DND-41 (cell line): ENCODE measurements at regions not wholly inside any gene's neighbourhood (a gene's known extent, or its start where the extent isn't known, plus 50 kb on each side); places are given as distances from the start of the nearest gene placed in this dataset.

ENCODE experiments used
- ATAC-seq: fragments of 200-7000 bp; cut with Tn5 transposase; 3 replicates; pipeline ENCODE4 v1.9.1; 2021; ENCODE audit warnings: low read depth; ENCODE audit not compliant: insufficient read depth
- DNase-seq: peaks from one replicate; pipeline ENCODE4 v3.0.0-alpha.2; 2020
- H2AFZ ChIP-seq: 2 replicates; pipeline ENCODE4 v1.6.0; 2012; ENCODE audit warnings: low read depth, low read length
- H3K27ac ChIP-seq: 2 replicates; pipeline ENCODE4 v1.5.1; 2012; ENCODE audit warnings: low read length, inconsistent platforms
- H3K27me3 ChIP-seq: fragments of 200-600 bp; sonication (generic); 2 replicates; pipeline ENCODE4 v1.6.0; 2012; ENCODE audit warnings: low read length, mild to moderate bottlenecking, inconsistent platforms; ENCODE audit not compliant: insufficient read depth, poor library complexity
- H3K36me3 ChIP-seq: 2 replicates; pipeline ENCODE4 v1.5.1; 2012; ENCODE audit warnings: low read length, inconsistent platforms; ENCODE audit not compliant: insufficient read depth
- H3K4me1 ChIP-seq: 2 replicates; pipeline ENCODE4 v1.5.1; 2012; ENCODE audit warnings: mild to moderate bottlenecking, low read length; ENCODE audit not compliant: insufficient read depth
- H3K4me2 ChIP-seq: 2 replicates; pipeline ENCODE4 v1.6.0; 2012; ENCODE audit warnings: mild to moderate bottlenecking, moderate library complexity, low read length, inconsistent platforms; ENCODE audit not compliant: insufficient read depth
- H3K4me3 ChIP-seq, 2 experiments: fragments of 200-600 bp in 1 of 2; shearing (Covaris generic) in 1 of 2; 2 replicates each; pipeline ENCODE4 v1.5.1; 2012 to 2016; ENCODE audit warnings: inconsistent platforms in 2 of 2, low read length in 2 of 2, mild to moderate bottlenecking in 2 of 2, low read depth in 1 of 2, moderate library complexity in 1 of 2
- H3K79me2 ChIP-seq: 2 replicates; pipeline ENCODE4 v1.6.0; 2012; ENCODE audit warnings: low read length, inconsistent platforms; ENCODE audit not compliant: insufficient read depth
- H3K9ac ChIP-seq: 2 replicates; pipeline ENCODE4 v1.6.0; 2012; ENCODE audit warnings: low read depth, mild to moderate bottlenecking, inconsistent platforms, low read length, moderate library complexity
- H3K9me3 ChIP-seq: 2 replicates; pipeline ENCODE4 v1.5.1; 2012; ENCODE audit warnings: low read length, moderate library complexity, mild to moderate bottlenecking, inconsistent platforms; ENCODE audit not compliant: insufficient read depth, severe bottlenecking
- H4K20me1 ChIP-seq: 2 replicates; pipeline ENCODE4 v1.6.0; 2012; ENCODE audit warnings: low read length; ENCODE audit not compliant: insufficient read depth
- EZH2 ChIP-seq: IDR thresholded peaks from 3 replicates; pipeline ENCODE4 v1.6.1; 2012; ENCODE audit warnings: borderline replicate concordance, low read depth, mild to moderate bottlenecking, moderate library complexity, low read length, inconsistent platforms; ENCODE audit not compliant: severe bottlenecking
- TF ChIP-seq, protein P1 (sequence below): IDR thresholded peaks from 2 replicates; pipeline ENCODE4 v1.5.1; 2012; ENCODE audit warnings: borderline replicate concordance, low read length, moderate library complexity, mild to moderate bottlenecking; ENCODE audit not compliant: poor library complexity, severe bottlenecking; ENCODE audit errors: extremely low read depth

DNA sequence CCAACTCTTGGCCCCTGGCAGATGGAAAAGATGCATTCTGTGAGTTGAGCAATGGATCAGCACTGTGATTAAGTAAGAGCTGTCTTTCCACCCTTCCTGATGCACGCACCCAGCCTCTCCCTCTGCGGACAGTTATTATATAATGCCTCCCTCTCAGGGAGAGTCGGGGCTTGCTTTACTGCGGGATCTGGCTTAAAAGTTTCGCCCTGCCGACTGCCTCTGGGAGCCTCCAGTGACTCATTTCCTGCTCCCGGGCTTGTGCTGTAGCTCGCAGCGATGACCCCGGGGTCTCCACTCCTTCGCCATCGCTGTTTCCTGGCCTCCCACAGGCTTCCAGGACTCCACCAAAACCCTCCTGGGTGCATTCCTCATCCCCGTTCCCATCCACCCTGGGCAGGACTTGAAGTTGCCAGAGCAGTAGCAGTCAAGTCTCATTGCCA lies 107.4 kb upstream of the SLC7A1 start:
- H2AFZ ChIP-seq: no peak overlapping the region
- no peak for DNase-seq
- H3K4me2 ChIP-seq: no peak overlapping the region

GRCh38 chr13:29698106-29698505 lies 102.6 kb upstream of the SLC7A1 start:
- no peak for DNase-seq
- no peak overlapping the region for H3K27ac ChIP-seq
- H3K27me3 ChIP-seq: peaks cover 23% of the 10 kb centered on the region
- H4K20me1 ChIP-seq: no peaks in the 10 kb centered on the region
- ATAC-seq: no peak
- H3K36me3 ChIP-seq: no peaks in the 10 kb centered on the region
- H2AFZ ChIP-seq: no peak overlapping the region
- H3K4me2 ChIP-seq: no peak overlapping the region
- H3K9me3 ChIP-seq: no peaks in the 10 kb centered on the region
- no peak overlapping the region for H3K9ac ChIP-seq
- H3K4me1 ChIP-seq: no peaks in the 10 kb centered on the region
- no peaks in the 10 kb centered on the region for H3K79me2 ChIP-seq
- TF ChIP-seq, protein P1, sequence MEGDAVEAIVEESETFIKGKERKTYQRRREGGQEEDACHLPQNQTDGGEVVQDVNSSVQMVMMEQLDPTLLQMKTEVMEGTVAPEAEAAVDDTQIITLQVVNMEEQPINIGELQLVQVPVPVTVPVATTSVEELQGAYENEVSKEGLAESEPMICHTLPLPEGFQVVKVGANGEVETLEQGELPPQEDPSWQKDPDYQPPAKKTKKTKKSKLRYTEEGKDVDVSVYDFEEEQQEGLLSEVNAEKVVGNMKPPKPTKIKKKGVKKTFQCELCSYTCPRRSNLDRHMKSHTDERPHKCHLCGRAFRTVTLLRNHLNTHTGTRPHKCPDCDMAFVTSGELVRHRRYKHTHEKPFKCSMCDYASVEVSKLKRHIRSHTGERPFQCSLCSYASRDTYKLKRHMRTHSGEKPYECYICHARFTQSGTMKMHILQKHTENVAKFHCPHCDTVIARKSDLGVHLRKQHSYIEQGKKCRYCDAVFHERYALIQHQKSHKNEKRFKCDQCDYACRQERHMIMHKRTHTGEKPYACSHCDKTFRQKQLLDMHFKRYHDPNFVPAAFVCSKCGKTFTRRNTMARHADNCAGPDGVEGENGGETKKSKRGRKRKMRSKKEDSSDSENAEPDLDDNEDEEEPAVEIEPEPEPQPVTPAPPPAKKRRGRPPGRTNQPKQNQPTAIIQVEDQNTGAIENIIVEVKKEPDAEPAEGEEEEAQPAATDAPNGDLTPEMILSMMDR: no peak
- no peak for TF ChIP-seq EZH2
- no peak overlapping the region for H3K4me3 ChIP-seq

More for the DNA sequence above, 107.4 kb upstream of the SLC7A1 start:
- no peak overlapping the region for H3K4me3 ChIP-seq
- no peak for ATAC-seq
- H3K27me3 ChIP-seq: peaks cover 34% of the 10 kb centered on the region
- TF ChIP-seq, protein P1: no peak
- TF ChIP-seq EZH2: no peak
- H4K20me1 ChIP-seq: no peaks in the 10 kb centered on the region
- H3K36me3 ChIP-seq: no peaks in the 10 kb centered on the region
- no peak overlapping the region for H3K27ac ChIP-seq
- no peaks in the 10 kb centered on the region for H3K9me3 ChIP-seq
- H3K4me1 ChIP-seq: no peaks in the 10 kb centered on the region
- H3K9ac ChIP-seq: no peak overlapping the region
- no peaks in the 10 kb centered on the region for H3K79me2 ChIP-seq

- no peak for TF ChIP-seq EZH2
- TF ChIP-seq, protein P1: no peak
- peaks cover 22% of the 10 kb centered on the region for H3K27me3 ChIP-seq
- no peak overlapping the region for H3K4me3 ChIP-seq
- ATAC-seq (no peak), DNase-seq (no peak)
- no peaks in the 10 kb centered on the region for H3K36me3 ChIP-seq
- H3K9ac ChIP-seq: no peak overlapping the region
- H3K4me2 ChIP-seq: no peak overlapping the region
- H3K4me1 ChIP-seq: no peaks in the 10 kb centered on the region
- H3K79me2 ChIP-seq: no peaks in the 10 kb centered on the region
- no peak overlapping the region for H2AFZ ChIP-seq
- H3K9me3 ChIP-seq: no peaks in the 10 kb centered on the region
- no peaks in the 10 kb centered on the region for H4K20me1 ChIP-seq
- no peak overlapping the region for H3K27ac ChIP-seq
Measured at GRCh38 chr13:29696606-29697005, 101.1 kb upstream of the SLC7A1 start.
